OCI-LY1 (cell line): ENCODE measurements at regions not wholly inside any gene's neighbourhood (a gene's known extent, or its start where the extent isn't known, plus 50 kb on each side); places are given as distances from the start of the nearest gene placed in this dataset.

Experiments
- H2AFZ ChIP-seq: fragments of 200-600 bp; sonication (generic), shearing (Covaris generic); 2 replicates; pipeline ENCODE4 v1.6.0; 2014; ENCODE audit warnings: antibody characterized with exemption, mild to moderate bottlenecking, low read length
- H3F3A ChIP-seq: fragments of 200-600 bp; sonication (generic), shearing (Covaris generic); 2 replicates; pipeline ENCODE4 v1.6.0; 2014; ENCODE audit warnings: mild to moderate bottlenecking, antibody characterized with exemption, low read length, moderate library complexity; ENCODE audit not compliant: insufficient read depth
- H3K27ac ChIP-seq: fragments of 200-600 bp; sonication (generic); 2 replicates; pipeline ENCODE4 v1.5.1; 2014; ENCODE audit warnings: low read length, mixed run types, mild to moderate bottlenecking, low read depth; ENCODE audit not compliant: poor library complexity, severe bottlenecking
- H3K27me3 ChIP-seq: fragments of 200-600 bp; sonication (generic); 2 replicates; pipeline ENCODE4 v1.6.0; 2014; ENCODE audit warnings: antibody characterized with exemption, mild to moderate bottlenecking, low read length, moderate library complexity; ENCODE audit not compliant: insufficient read depth
- H3K36me3 ChIP-seq: fragments of 200-600 bp; sonication (generic); 2 replicates; pipeline ENCODE4 v1.6.1; 2014; ENCODE audit warnings: mild to moderate bottlenecking, antibody characterized with exemption, low read length, moderate library complexity, mixed read lengths; ENCODE audit not compliant: insufficient read depth
- H3K4me1 ChIP-seq: fragments of 200-600 bp; sonication (generic); 2 replicates; pipeline ENCODE4 v1.5.1; 2014; ENCODE audit warnings: mild to moderate bottlenecking, low read length, moderate library complexity; ENCODE audit not compliant: insufficient read depth, severe bottlenecking
- H3K4me2 ChIP-seq: fragments of 200-600 bp; sonication (generic), shearing (Covaris generic); 2 replicates; pipeline ENCODE4 v1.6.1; 2014; ENCODE audit warnings: low read length
- H3K4me3 ChIP-seq: fragments of 200-600 bp; sonication (generic); 2 replicates; pipeline ENCODE4 v1.5.1; 2014; ENCODE audit warnings: low read length, low read depth, mild to moderate bottlenecking, mixed read lengths; ENCODE audit not compliant: poor library complexity, severe bottlenecking
- H3K79me2 ChIP-seq: fragments of 200-600 bp; shearing (Covaris generic); 2 replicates; pipeline ENCODE4 v1.6.1; 2016; ENCODE audit warnings: mixed run types, low read length, mixed read lengths; ENCODE audit not compliant: insufficient read depth
- H3K9ac ChIP-seq: fragments of 200-600 bp; sonication (generic), shearing (Covaris generic); 2 replicates; pipeline ENCODE4 v1.6.1; 2014; ENCODE audit warnings: mild to moderate bottlenecking, low read length, mixed read lengths
- H3K9me2 ChIP-seq: fragments of 200-600 bp; sonication (generic), shearing (Covaris generic); 2 replicates; pipeline ENCODE4 v1.6.1; 2014; ENCODE audit warnings: low read depth, mild to moderate bottlenecking, low read length, mixed read lengths
- H3K9me3 ChIP-seq: fragments of 200-600 bp; shearing (Covaris generic); 2 replicates; pipeline ENCODE4 v1.6.1; 2014; ENCODE audit warnings: low read length, mixed read lengths
- H4K20me1 ChIP-seq: fragments of 200-600 bp; sonication (generic), shearing (Covaris generic); 2 replicates; pipeline ENCODE4 v1.6.0; 2016; ENCODE audit warnings: mild to moderate bottlenecking, low read length; ENCODE audit not compliant: insufficient read depth
- CTCF ChIP-seq: fragments of 200-600 bp; sonication (generic), shearing (Covaris generic); IDR thresholded peaks from 2 replicates; pipeline ENCODE4 v1.5.1; 2017; ENCODE audit warnings: mild to moderate bottlenecking, antibody characterized with exemption, low read length, moderate library complexity, mixed read lengths
- EZH2 ChIP-seq: fragments of 200-600 bp; sonication (generic), shearing (Covaris generic); IDR thresholded peaks from 2 replicates; pipeline ENCODE4 v1.8.0; 2017; ENCODE audit warnings: borderline replicate concordance, mixed run types, mild to moderate bottlenecking, antibody characterized with exemption, low read length, moderate library complexity, mixed read lengths

GRCh38 chr5:155530046-155530445, 516.5 kb downstream of the KIF4B start:
- TF ChIP-seq CTCF (no peak), EZH2 (no peak)
- Histone ChIP-seq H3K9ac (no peak overlapping the region), H3K79me2 (no peaks in the 10 kb centered on the region), H3K4me1 (no peaks in the 10 kb centered on the region), H3K9me3 (no peaks in the 10 kb centered on the region), H3K36me3 (no peaks in the 10 kb centered on the region), H3K9me2 (no peaks in the 10 kb centered on the region), H3K4me3 (no peak overlapping the region), H3K27ac (no peak overlapping the region), H4K20me1 (no peaks in the 10 kb centered on the region), H3K27me3 (no peaks in the 10 kb centered on the region), H3F3A (no peaks in the 10 kb centered on the region), H3K4me2 (no peak overlapping the region), H2AFZ (no peak overlapping the region)

- no peak overlapping the region for H2AFZ ChIP-seq
- H3K4me1 ChIP-seq = no peaks in the 10 kb centered on the region
- H3K79me2 ChIP-seq = no peaks in the 10 kb centered on the region
- H3K4me3 ChIP-seq = no peak overlapping the region
- no peaks in the 10 kb centered on the region for H4K20me1 ChIP-seq
- H3K27me3 ChIP-seq = no peaks in the 10 kb centered on the region
- no peaks in the 10 kb centered on the region for H3K9me3 ChIP-seq
- H3K27ac ChIP-seq = no peak overlapping the region
- H3K36me3 ChIP-seq = no peaks in the 10 kb centered on the region
- TF ChIP-seq CTCF (no peak), EZH2 (no peak)
- H3K9ac ChIP-seq = no peak overlapping the region
- no peaks in the 10 kb centered on the region for H3F3A ChIP-seq
- H3K9me2 ChIP-seq = no peaks in the 10 kb centered on the region
- no peak overlapping the region for H3K4me2 ChIP-seq
These were observed 519.2 kb downstream of the KIF4B start for GRCh38 chr5:155532621-155533311.

GRCh38 chr5:155540000-155540595, 526.5 kb downstream of the KIF4B start:
- no peaks in the 10 kb centered on the region for H3K36me3 ChIP-seq
- H3K27ac ChIP-seq = no peak overlapping the region
- no peaks in the 10 kb centered on the region for H3K79me2 ChIP-seq
- H3K9me3 ChIP-seq = no peaks in the 10 kb centered on the region
- H3K9ac ChIP-seq = no peak overlapping the region
- no peaks in the 10 kb centered on the region for H3K4me1 ChIP-seq
- no peak for TF ChIP-seq EZH2
- TF ChIP-seq CTCF = no peak
- no peaks in the 10 kb centered on the region for H4K20me1 ChIP-seq
- H3K9me2 ChIP-seq = no peaks in the 10 kb centered on the region
- no peaks in the 10 kb centered on the region for H3F3A ChIP-seq
- no peak overlapping the region for H3K4me3 ChIP-seq
- no peak overlapping the region for H2AFZ ChIP-seq
- no peak overlapping the region for H3K4me2 ChIP-seq
- no peaks in the 10 kb centered on the region for H3K27me3 ChIP-seq
